AG08395 (cell line): ENCODE measurements at regions not wholly inside any gene's neighbourhood (a gene's known extent, or its start where the extent isn't known, plus 50 kb on each side); places are given as distances from the start of the nearest gene placed in this dataset.
A peak's percentile ranks its signal among the peaks of the same experiment; 100 is the strongest.
"Not testable (repeated sequence)": the region's sequence is repeated elsewhere in the genome, so short reads cannot be mapped to it uniquely, and the experiment has no call there.

Source experiments
- DNase-seq: peaks from one replicate; pipeline ENCODE4 v3.0.0; 2012; ENCODE audit warnings: mixed read lengths, low spot score

- DNase-seq = no peak
Observed at GRCh38 chr11:129729823-129730222, 85.8 kb upstream of the TMEM45B start.

DNA sequence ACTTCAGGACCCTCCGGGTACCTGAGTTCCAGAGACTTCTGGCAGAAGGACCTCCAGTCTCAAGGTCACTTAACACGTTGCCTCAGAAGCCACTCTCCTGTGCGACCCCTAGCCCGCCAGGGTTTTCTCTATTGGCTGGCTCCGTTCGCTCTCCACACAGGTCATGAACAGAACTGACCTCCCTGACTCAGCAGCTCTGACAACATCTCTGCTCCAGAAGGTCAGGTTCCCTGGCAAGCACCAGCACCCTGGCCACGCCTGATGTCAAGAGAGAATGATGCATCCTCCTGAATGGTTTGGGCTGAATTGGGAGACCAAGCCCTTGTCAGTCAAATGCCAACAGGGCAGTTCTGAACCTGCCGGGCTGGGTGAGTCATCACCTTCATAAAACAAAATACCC lies 84.3 kb upstream of the TMEM45B start:
- DNase-seq = no peak

- no peak for DNase-seq
Observed at GRCh38 chr11:129732941-129733340, 82.7 kb upstream of the TMEM45B start.

GRCh38 chr11:129733384-129733783 lies 82.3 kb upstream of the TMEM45B start:
- no peak for DNase-seq

GRCh38 chr11:129733981-129734380 lies 81.7 kb upstream of the TMEM45B start:
- DNase-seq = no peak

DNA sequence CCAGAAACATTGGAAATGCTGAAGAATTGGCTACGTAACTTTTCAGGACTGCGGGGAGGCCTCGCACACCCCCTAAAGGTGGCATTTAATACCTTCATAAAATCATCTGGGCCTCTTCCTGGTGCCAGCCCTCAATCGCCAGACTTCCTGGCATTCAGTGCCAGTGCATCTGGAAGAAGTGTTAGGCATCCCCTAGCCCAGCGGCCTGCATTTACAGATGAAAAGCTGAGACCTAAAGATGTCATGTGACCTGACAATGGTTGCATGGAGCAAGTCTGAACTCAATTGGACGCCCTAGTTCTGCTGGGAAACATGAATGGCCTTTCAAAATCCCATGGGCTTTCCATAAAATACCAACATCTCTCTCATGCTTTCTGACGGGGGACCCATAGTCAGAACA lies 81.0 kb upstream of the TMEM45B start:
- DNase-seq = no peak

DNA sequence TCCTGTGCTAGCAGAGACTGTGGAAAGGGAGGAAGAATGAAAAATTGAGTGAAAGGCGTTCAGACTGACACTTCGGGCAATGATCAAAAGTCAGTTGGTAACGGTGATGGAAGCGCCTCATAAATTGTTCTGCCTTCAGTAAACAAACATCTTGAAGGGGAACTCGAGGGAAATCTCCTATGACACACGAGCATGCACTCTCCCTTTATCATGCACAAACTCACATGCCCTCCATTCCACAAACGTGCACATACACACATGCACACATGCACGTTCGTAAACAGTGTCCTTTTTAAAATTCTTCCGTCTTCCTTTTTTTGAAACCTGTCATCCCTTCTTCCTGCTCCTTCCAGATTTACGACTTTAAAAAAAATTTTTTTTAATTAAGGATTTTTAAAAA lies 77.8 kb upstream of the TMEM45B start:
- DNase-seq = no peak

GRCh38 chr11:129738242-129738641 lies 77.4 kb upstream of the TMEM45B start:
- DNase-seq = no peak

DNA sequence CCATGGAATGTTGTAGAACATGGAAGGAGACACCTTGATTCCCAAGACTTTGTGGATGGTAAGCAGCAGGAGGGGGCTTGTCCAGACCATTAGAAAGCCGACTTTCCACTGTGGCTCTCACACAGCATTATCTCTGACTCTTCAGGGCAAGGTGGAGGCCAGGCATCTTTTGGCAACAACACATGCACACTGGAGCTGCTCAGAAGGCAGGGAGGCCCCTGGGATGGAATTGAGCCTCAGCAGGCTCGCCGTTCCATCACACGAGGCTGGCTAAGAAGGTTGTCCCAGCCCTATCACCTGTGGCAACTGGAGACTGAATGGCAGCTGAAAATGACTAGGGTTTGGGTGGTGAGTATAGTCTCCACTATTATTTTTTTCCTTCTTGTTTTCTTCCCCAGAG lies 76.3 kb upstream of the TMEM45B start:
- DNase-seq = no peak

DNA sequence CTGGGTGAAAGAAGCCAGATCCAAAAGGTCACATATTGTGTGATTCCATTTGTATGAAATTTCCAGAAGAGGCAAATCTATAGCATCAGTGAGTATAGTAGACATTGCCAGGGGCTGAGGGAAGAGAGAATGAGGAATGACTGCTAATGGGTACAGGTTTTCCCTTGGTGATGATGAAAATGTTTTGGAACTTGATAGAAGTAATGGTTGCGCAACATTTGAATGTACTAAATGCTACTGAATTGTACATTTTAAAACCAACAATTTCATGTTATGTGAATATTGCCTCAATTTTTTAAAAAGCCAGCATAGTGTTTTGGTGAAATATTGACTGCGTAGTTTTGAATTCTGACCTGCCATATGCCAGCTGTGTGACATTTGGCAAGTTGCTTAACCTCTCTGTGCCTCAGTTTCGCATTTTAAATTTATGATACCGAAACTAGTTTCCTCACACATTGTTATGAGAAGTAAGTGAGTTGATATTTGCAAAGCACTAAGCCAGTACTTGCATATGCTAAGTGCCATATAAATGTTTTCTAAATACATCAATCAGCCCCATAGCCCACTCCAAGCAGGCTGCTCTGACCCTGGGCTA lies 75.4 kb upstream of the TMEM45B start:
- DNase-seq = no peak

DNA sequence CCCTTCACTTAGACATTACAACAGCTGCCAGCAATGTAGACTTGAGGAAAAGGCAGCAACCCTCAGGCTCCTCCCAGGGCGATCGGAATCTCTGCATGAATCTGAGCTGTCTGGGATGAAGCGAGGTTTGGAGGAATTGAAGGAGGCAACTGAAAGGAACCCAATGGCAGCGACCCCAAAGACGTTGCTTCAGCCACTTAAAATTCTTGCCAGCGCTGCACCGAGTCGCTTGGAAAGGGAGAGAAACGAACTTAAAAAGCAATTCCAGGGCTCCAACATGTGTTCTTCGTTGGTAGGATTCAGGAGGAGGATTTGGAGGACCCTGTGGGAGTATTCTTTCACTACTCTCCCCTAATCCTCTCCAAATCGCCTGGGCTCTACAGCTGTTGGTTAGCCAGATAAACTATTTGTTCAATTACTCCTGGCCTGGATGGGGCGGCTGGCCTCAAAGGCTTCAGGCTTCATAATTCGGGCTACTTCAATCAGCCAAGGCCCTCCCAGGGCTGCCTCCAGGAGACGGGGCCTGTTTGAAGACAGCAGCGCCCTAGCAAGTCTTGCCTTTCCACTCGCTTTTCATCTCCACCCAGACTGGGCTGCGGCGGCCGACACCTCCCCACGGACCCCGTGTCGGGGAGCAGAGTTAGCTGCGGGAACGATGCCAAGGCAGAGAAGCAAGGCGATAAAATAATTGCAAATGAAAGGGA lies 72.4 kb upstream of the TMEM45B start:
- DNase-seq = no peak

- DNase-seq = no peak
Observed at GRCh38 chr11:129747071-129747470, 68.6 kb upstream of the TMEM45B start.

DNA sequence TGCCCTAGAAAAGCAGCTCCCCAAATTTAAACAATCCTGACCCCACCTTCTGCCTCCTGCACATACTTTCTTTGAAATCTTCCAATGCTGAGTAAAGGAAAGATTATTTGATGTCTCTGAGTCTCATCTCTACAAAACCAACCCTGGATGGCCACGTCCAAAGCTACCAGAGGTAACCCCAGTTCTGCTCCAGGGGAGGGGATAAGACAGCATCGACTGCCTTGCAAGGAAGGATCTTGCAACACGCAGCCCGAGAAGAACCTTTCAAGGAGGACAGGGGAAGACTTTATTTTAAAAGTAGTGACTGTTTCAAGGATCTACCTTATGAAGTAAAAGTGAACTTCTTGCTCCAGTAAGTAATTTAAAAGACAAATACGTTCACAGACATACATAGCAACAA lies 66.5 kb upstream of the TMEM45B start:
- DNase-seq = no peak

- DNase-seq = peak; percentile 60
Observed at GRCh38 chr11:129750343-129751292, 65.0 kb upstream of the TMEM45B start.

GRCh38 chr11:129751511-129751910 lies 64.1 kb upstream of the TMEM45B start:
- no peak for DNase-seq

DNA sequence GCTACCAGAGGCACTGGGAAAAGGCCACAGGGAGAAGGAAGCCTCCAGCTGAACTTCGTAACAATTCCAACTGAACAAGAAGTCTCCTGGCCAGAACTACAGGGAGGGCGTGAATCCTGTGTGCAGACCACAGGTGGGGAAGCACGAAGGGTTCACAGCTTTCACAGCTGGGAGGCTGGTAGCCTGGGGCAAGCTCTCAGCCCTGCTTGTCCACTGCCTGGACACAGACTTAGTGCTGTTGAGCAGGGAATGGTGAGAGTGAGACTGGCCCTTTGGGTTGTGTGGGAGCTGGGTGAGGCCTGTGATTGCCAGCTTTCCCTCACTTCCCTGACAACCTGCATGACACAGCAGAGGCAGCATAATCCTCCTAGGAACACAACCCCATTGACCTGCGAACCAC lies 52.1 kb upstream of the TMEM45B start:
- DNase-seq = not testable (repeated sequence)

GRCh38 chr11:129764204-129764603 lies 51.4 kb upstream of the TMEM45B start:
- not testable (repeated sequence) for DNase-seq
